PFSK-1 (cell line): ENCODE measurements at regions not wholly inside any gene's neighbourhood (a gene's known extent, or its start where the extent isn't known, plus 50 kb on each side); places are given as distances from the start of the nearest gene placed in this dataset.

Experiments used
- POLR2AphosphoS5 ChIP-seq: IDR thresholded peaks from 2 replicates; pipeline ENCODE4 v1.6.1; 2012; ENCODE audit warnings: low read depth, mild to moderate bottlenecking, control low read depth, low read length, moderate library complexity
- TAF1 ChIP-seq: IDR thresholded peaks from 2 replicates; pipeline ENCODE4 v1.6.1; 2012; ENCODE audit warnings: low read length, control low read depth, borderline replicate concordance; ENCODE audit not compliant: insufficient read depth
- TF ChIP-seq, protein P1 (sequence below), 2 experiments: IDR thresholded peaks; 2 replicates each; pipeline versions ENCODE4 v1.6.1 to v1.8.0; 2011 to 2012; ENCODE audit warnings: low read depth in 2 of 2, low read length in 2 of 2, control low read depth in 1 of 2, inconsistent platforms in 1 of 2, mild to moderate bottlenecking in 1 of 2, moderate library complexity in 1 of 2; ENCODE audit not compliant: insufficient read depth in 1 of 2

DNA sequence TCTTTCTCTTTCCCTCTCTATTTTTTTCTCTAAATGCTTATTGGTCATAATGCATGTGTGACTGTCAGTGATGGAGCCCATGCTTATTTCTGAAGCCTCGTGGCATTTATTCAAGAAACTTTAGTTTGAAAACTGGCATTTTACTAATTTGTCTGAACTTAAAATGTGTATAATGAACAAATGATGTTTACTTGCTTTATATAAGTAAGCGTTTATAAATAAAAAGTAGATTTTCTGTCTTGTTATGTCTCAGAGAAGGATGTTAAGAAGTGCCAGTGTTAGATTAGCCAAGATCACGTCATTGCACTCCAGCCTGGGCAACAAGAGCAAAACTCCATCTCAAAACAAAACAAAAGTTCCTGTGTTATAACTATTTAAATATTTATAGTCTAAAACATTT is 1568.1 kb downstream of the EFNB2 start:
- TF ChIP-seq, protein P1, sequence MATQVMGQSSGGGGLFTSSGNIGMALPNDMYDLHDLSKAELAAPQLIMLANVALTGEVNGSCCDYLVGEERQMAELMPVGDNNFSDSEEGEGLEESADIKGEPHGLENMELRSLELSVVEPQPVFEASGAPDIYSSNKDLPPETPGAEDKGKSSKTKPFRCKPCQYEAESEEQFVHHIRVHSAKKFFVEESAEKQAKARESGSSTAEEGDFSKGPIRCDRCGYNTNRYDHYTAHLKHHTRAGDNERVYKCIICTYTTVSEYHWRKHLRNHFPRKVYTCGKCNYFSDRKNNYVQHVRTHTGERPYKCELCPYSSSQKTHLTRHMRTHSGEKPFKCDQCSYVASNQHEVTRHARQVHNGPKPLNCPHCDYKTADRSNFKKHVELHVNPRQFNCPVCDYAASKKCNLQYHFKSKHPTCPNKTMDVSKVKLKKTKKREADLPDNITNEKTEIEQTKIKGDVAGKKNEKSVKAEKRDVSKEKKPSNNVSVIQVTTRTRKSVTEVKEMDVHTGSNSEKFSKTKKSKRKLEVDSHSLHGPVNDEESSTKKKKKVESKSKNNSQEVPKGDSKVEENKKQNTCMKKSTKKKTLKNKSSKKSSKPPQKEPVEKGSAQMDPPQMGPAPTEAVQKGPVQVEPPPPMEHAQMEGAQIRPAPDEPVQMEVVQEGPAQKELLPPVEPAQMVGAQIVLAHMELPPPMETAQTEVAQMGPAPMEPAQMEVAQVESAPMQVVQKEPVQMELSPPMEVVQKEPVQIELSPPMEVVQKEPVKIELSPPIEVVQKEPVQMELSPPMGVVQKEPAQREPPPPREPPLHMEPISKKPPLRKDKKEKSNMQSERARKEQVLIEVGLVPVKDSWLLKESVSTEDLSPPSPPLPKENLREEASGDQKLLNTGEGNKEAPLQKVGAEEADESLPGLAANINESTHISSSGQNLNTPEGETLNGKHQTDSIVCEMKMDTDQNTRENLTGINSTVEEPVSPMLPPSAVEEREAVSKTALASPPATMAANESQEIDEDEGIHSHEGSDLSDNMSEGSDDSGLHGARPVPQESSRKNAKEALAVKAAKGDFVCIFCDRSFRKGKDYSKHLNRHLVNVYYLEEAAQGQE (IDR thresholded peaks at IDR 0.05; ENCODE audit: insufficient read depth in 1 of 2, low read depth in 2 of 2, low read length in 2 of 2), result no peak
- TF ChIP-seq TAF1 (no peak), POLR2AphosphoS5 (no peak)
